BE2C (cell line): ENCODE measurements at regions not wholly inside any gene's neighbourhood (a gene's known extent, or its start where the extent isn't known, plus 50 kb on each side); places are given as distances from the start of the nearest gene placed in this dataset.

Source experiments
- DNase-seq: peaks from one replicate; pipeline ENCODE4 v3.0.0-alpha.2; 2020
- H3K27me3 ChIP-seq: fragments of 250-450 bp; sonication (Bioruptor Pico); 2 replicates; pipeline ENCODE4 v1.5.1; 2020; ENCODE audit warnings: mild to moderate bottlenecking
- H3K36me3 ChIP-seq: fragments of 250-450 bp; sonication (Bioruptor Pico); 2 replicates; pipeline ENCODE4 v1.5.1; 2020; ENCODE audit warnings: mild to moderate bottlenecking
- H3K4me1 ChIP-seq: fragments of 250-450 bp; sonication (Bioruptor Pico); 2 replicates; pipeline ENCODE4 v1.5.1; 2020
- H3K4me3 ChIP-seq: 2 replicates; pipeline ENCODE4 v1.5.1; 2011; ENCODE audit warnings: low read depth, low read length
- H3K9me3 ChIP-seq: fragments of 250-450 bp; sonication (Bioruptor Pico); 2 replicates; pipeline ENCODE4 v1.5.1; 2020
- TF ChIP-seq, protein P1 (sequence below): IDR thresholded peaks from 2 replicates; pipeline ENCODE4 v1.5.1; 2012; ENCODE audit warnings: mild to moderate bottlenecking, low read depth, low read length

DNA sequence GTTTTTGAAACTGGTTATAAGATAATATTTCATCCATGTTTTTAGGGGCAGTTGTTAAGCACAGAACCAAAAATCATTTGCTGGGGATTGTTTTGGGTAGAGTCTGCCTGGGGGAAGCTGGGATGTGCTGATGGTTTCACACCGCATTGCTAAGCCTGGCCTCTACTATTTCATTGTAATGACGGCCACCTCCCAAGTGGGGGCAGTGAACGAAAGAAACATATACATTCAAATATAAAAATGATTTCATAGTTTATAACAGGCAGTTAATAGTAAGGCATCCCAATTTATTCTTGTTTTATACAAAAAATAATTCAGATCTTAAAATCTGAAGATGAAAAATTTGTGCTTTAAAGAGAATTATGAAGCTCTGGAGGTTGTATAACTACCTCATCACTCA lies 750.8 kb downstream of the REEP3 start:
- no peak for DNase-seq
- TF ChIP-seq, protein P1, sequence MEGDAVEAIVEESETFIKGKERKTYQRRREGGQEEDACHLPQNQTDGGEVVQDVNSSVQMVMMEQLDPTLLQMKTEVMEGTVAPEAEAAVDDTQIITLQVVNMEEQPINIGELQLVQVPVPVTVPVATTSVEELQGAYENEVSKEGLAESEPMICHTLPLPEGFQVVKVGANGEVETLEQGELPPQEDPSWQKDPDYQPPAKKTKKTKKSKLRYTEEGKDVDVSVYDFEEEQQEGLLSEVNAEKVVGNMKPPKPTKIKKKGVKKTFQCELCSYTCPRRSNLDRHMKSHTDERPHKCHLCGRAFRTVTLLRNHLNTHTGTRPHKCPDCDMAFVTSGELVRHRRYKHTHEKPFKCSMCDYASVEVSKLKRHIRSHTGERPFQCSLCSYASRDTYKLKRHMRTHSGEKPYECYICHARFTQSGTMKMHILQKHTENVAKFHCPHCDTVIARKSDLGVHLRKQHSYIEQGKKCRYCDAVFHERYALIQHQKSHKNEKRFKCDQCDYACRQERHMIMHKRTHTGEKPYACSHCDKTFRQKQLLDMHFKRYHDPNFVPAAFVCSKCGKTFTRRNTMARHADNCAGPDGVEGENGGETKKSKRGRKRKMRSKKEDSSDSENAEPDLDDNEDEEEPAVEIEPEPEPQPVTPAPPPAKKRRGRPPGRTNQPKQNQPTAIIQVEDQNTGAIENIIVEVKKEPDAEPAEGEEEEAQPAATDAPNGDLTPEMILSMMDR = peak; percentile 35
- no peaks in the 10 kb centered on the region for H3K4me1 ChIP-seq
- no peak overlapping the region for H3K4me3 ChIP-seq
- H3K36me3 ChIP-seq = no peaks in the 10 kb centered on the region
- H3K27me3 ChIP-seq = no peaks in the 10 kb centered on the region
- H3K9me3 ChIP-seq = no peaks in the 10 kb centered on the region

DNA sequence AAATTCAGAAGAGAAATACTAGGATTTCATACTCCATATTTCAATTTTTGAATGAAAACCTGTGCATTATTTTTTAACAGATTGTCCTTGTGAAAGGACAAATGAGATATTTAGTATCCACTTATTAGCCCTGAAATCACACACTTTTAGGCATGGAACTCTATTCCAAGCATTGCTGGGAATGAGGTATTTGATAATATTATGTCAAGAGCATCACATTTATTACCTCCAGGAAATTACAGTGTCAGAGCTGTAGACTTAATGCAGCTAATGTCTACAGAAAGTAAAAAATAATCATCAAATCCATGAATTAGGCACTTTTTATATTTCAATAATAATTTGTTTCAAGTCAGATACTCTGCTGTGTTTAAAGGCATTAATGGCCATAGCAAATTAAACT lies 753.8 kb downstream of the REEP3 start:
- Histone ChIP-seq H3K27me3 (no peaks in the 10 kb centered on the region), H3K36me3 (no peaks in the 10 kb centered on the region), H3K4me1 (no peaks in the 10 kb centered on the region), H3K4me3 (no peak overlapping the region), H3K9me3 (no peaks in the 10 kb centered on the region)
- DNase-seq = no peak
- TF ChIP-seq, protein P1 = no peak

DNA sequence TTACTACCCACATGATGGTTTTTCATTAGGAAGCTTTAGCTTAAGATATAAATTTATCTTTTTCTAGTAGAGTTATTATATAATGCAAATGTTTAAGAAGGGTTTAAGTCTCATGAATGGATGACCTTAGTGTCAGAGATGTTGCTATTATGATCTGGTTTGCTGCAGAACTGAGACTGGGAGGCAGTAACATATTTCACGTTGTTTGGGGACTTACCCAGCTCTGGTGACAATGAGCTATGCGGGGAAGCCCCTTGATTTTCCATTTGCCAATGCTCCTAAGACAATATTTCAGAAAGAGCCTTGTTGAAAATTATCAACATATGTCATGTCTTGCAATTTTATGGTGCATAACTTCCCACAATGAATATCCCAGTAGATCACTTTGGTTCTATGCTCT lies 754.6 kb downstream of the REEP3 start:
- Histone ChIP-seq H3K27me3 (no peaks in the 10 kb centered on the region), H3K36me3 (no peaks in the 10 kb centered on the region), H3K4me1 (no peaks in the 10 kb centered on the region), H3K9me3 (no peaks in the 10 kb centered on the region), H3K4me3 (no peak overlapping the region)
- DNase-seq = no peak
- TF ChIP-seq, protein P1 = no peak

DNA sequence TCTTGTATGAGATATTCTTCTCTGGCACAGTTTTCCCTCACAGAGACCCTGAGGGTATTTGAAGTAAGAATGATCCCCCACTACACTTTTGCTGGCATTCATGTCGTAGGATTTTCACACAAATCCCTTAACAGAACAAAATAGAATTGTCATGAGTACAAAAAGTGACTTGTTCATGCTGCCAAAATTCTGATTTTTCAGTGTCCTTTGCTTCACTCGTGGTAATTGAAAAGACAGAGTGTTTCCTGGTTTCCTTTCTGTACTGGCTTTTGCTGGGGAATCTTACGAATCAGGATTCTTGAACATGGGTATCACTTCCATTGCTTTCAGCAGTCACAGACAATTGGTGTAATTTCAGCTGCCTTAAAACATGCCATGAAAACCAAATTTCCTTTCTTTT lies 756.3 kb downstream of the REEP3 start:
- Histone ChIP-seq H3K4me1 (no peaks in the 10 kb centered on the region), H3K4me3 (no peak overlapping the region), H3K36me3 (no peaks in the 10 kb centered on the region), H3K9me3 (no peaks in the 10 kb centered on the region), H3K27me3 (no peaks in the 10 kb centered on the region)
- TF ChIP-seq, protein P1 = no peak
- DNase-seq = no peak

DNA sequence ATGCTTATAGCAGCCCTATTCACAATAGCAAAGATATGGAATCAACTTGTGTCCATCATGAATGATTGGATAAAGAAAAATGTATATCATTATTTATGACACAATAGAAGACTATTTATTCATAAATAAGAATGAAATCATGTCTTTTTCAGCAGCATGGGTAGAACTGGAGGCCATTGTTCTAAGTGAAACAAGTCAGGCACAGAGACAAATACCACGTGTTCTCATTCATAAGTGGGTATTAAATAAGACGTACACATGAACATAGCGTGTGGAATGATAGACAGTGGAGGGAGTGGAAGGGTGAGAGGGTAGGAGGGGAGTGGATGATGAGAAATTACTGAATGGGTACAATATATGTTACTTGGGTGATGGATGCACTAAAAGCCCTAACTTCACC lies 762.4 kb downstream of the REEP3 start:
- TF ChIP-seq, protein P1 = no peak
- no peak overlapping the region for H3K4me3 ChIP-seq
- H3K4me1 ChIP-seq = no peaks in the 10 kb centered on the region
- H3K27me3 ChIP-seq = no peaks in the 10 kb centered on the region
- H3K36me3 ChIP-seq = no peaks in the 10 kb centered on the region
- no peak for DNase-seq
- no peaks in the 10 kb centered on the region for H3K9me3 ChIP-seq

DNA sequence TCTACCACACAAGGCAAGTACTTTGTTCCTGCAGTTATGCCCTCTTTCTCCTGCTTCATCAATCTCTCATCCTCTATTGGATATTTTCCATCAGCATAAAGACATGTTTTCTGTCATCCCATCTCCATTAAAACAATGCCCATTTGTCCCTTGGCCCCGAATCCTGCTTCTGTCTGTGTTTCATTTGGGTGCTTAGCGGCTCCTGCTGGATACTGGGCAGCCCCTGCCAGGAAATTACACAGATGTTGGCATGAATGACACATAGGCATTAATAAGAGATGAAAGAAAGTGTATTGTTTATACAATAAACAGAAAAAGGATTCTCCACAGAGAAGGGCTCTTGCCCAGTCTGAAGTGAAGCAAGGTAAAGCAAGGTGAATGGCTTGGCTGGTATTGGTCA lies 765.3 kb downstream of the REEP3 start:
- TF ChIP-seq, protein P1 = no peak
- Histone ChIP-seq H3K27me3 (no peaks in the 10 kb centered on the region), H3K36me3 (no peaks in the 10 kb centered on the region), H3K9me3 (no peaks in the 10 kb centered on the region), H3K4me1 (no peaks in the 10 kb centered on the region), H3K4me3 (no peak overlapping the region)
- no peak for DNase-seq
